Gastroesophageal sphincter (tissue), 3 donors: ENCODE measurements at regions not wholly inside any gene's neighbourhood (a gene's known extent, or its start where the extent isn't known, plus 50 kb on each side); places are given as distances from the start of the nearest gene placed in this dataset.

ENCODE experiments used
- POLR2A ChIP-seq, 2 donors: fragments of 450-650 bp; IDR thresholded peaks; one replicate each; pipeline ENCODE4 v1.6.1; 2017; ENCODE audit warnings: antibody characterized with exemption in 2 of 2, mild to moderate bottlenecking in 2 of 2, moderate library complexity in 1 of 2
- POLR2AphosphoS5 ChIP-seq: sonication (generic); formaldehyde crosslinking; IDR thresholded peaks from one replicate; pipeline ENCODE4 v1.6.1; 2017; ENCODE audit warnings: antibody characterized with exemption
- TF ChIP-seq, protein P1 (sequence below), 4 experiments: fragments of 200-600 bp in 2 of 4; fragments of 450-650 bp in 2 of 4; sonication (generic) in 1 of 4; IDR thresholded peaks; one replicate each; pipeline ENCODE4 v1.5.1; 2017 to 2019; ENCODE audit warnings: antibody characterized with exemption in 4 of 4, mild to moderate bottlenecking in 2 of 4, moderate library complexity in 2 of 4

- TF ChIP-seq POLR2AphosphoS5 (no peak), POLR2A (IDR thresholded peaks at IDR 0.05) (no peak)
- TF ChIP-seq, protein P1, sequence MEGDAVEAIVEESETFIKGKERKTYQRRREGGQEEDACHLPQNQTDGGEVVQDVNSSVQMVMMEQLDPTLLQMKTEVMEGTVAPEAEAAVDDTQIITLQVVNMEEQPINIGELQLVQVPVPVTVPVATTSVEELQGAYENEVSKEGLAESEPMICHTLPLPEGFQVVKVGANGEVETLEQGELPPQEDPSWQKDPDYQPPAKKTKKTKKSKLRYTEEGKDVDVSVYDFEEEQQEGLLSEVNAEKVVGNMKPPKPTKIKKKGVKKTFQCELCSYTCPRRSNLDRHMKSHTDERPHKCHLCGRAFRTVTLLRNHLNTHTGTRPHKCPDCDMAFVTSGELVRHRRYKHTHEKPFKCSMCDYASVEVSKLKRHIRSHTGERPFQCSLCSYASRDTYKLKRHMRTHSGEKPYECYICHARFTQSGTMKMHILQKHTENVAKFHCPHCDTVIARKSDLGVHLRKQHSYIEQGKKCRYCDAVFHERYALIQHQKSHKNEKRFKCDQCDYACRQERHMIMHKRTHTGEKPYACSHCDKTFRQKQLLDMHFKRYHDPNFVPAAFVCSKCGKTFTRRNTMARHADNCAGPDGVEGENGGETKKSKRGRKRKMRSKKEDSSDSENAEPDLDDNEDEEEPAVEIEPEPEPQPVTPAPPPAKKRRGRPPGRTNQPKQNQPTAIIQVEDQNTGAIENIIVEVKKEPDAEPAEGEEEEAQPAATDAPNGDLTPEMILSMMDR (IDR thresholded peaks at IDR 0.05), result no peak
Measured at GRCh38 chr21:22192766-22193165, 1194.6 kb downstream of the NCAM2 start.
